ENCODE measurements at regions not wholly inside any gene's neighbourhood (a gene's known extent, or its start where the extent isn't known, plus 50 kb on each side); places are given as distances from the start of the nearest gene placed in this dataset.

DNA sequence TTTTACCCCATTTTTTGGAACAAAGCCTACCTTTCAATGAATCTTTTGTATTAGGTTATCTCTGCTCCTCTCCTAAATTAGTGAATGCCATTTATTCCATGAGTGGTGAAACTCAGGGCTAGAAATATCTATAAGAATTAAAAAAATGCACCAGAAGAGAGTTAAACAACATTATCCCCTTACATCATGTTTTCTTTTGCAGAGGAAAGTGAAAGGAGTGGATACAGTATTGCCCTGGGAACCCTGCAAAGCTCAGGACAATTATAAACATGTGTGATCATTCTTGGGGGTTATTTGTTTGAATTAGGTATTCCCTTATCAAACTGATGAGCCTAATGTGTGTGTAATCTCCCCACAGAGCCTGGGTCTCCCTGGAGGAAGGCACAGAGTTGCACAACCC lies 559.2 kb downstream of the RNF144A start:
- DNase-seq = no peak

DNA sequence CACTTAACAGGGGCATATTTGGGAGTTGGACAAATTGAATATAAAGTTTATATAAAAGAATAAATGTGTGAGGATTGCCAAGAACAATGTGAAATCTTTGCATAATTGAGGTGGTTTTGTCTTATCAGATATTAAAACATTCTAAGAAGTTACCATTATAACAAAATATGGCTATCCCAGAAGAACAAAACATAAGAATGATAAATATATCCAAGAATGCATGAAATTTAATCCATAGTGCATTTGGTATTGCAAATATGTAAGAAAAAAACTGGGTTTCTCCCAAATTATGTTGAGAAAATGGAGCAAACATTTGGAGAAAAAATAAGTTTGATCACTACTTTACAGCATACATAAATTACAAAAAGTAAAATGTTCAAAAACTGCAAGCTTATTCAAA lies 562.4 kb downstream of the RNF144A start:
- no peak for DNase-seq

GRCh38 chr2:7480431-7480830 lies 563.2 kb downstream of the RNF144A start:
- no peak for DNase-seq

GRCh38 chr2:7490672-7491071 lies 573.5 kb downstream of the RNF144A start:
- no peak for DNase-seq

GRCh38 chr2:7492719-7493118 lies 575.5 kb downstream of the RNF144A start:
- DNase-seq = no peak

DNA sequence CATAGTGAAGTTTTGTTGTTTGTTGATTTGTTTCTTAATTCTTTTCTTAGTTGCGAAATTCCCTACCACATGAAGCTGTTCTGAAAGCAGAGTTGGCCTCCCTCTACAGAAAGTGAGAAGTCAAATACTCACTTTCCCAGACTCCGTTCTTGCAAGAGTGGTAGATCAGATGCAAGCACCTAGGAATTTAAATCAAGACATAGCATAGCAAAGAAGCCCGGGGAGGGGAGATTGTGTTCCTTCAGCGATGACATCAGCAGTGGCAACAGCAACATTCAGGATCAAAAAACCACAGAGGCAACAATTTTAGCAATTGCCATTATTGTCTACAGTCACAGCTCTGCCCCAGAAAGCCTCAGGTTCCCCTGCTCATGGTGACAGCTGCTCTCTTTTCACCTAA lies 580.0 kb downstream of the RNF144A start:
- no peak for DNase-seq

DNA sequence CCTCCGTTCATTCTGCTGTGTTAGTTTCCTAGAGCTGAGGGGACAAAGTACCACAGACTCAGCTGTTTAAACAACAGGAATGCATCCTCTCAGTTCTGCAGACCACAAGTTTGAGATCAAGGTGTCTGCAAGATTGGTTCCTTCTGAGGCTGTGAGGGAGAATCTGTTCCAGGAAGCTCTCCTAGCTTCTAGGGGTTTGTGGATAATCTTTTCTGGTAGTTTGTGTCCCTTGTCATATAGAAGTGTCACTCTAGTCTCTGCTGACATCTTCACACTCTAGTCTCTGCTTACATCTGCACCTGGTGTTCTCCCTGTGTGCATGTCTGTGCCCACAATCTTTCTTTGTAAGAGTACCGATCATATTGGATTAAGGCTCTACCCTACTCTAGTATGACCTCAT lies 581.8 kb downstream of the RNF144A start:
- DNase-seq = no peak

- no peak for DNase-seq
These were observed 585.1 kb downstream of the RNF144A start for GRCh38 chr2:7502336-7502735.

- DNase-seq = no peak
These were observed 591.2 kb downstream of the RNF144A start for GRCh38 chr2:7508296-7508943.

DNA sequence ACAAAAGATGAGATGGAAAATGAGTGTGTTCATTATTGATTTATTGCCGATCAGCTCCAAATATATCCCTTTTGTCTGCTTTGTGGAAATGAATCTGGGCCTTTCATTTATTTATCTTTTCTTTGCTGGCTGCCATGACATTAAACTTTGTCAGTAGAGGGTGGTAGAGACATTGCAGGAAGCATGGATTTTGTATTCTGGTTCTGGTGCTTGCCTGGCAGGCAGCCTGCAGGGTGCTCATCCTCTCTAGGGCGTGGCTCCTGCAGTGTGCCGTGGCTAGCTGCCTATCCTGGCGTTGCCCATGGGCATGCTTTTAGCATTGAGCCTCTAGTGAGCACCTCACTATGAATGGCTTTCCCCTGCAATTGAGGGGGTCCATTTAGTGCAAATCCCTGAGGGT lies 593.1 kb downstream of the RNF144A start:
- DNase-seq = peak in 1 of 2 experiments; percentile 7

DNA sequence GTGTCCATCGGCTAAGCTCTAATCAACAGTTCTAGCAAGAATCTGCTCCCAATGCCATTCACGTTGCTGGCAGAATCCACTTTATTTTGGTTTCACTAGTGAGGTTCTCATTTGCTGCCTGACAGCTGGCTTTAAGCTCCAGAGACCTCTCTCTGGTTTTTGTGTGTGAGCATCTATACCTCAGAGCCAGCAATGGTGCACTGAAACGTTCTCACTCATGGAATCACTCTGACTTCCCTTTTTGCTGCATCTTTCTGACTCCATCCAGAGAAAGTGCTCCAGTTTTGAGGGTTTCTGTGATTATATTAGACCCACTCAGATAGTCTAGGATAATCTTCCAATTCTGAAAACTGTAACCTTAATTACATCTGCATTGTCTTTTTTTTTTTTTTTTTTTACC lies 596.6 kb downstream of the RNF144A start:
- no peak for DNase-seq

GRCh38 chr2:7515327-7515726 lies 598.1 kb downstream of the RNF144A start:
- DNase-seq = no peak

DNA sequence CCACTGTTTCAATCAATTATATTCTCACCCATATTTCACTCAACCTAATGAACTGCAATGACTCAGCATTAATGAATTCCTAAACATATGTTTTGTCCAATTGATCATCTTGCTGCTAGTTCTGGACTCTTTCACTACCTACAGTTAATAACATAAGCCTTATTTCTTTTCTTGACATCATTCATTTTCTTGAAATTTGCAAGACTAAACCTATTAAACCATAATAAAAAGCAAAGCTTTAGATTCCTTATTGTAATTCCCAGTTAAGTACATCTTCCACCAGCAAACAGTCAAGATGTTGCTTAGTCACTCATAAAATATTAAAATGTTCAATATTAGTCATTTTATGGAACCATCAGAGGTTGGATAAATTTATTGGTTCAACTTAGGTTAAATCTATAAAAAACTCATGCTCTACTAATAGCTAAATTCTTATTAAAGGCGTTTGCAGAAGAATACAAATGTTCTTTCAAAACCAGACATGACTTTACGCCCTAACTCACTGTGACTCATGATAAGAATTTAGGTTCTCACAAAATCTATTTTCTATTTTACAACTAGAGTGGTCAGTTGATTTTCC lies 599.4 kb downstream of the RNF144A start:
- DNase-seq = no peak

DNA sequence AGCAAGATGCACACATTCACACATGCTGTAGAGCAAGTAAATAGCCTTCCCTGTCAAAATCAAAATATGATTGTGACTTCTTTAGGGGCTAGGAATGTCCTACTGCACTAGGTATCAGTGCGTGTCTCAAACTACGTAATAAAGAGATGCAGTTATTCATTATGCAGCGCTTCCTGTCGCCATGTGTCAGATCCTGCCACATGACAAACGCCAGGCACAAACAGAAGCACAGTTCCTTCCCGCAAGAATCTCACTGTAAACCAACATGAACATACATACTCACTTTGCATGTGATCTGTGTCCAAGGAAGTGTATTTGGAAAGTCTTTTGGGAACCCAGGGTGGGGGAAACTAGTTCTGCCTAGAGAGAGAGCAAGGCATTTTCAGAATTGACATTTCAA lies 599.9 kb downstream of the RNF144A start:
- no peak for DNase-seq

- DNase-seq = no peak
These were observed 600.6 kb downstream of the RNF144A start for GRCh38 chr2:7517851-7518250.

DNA sequence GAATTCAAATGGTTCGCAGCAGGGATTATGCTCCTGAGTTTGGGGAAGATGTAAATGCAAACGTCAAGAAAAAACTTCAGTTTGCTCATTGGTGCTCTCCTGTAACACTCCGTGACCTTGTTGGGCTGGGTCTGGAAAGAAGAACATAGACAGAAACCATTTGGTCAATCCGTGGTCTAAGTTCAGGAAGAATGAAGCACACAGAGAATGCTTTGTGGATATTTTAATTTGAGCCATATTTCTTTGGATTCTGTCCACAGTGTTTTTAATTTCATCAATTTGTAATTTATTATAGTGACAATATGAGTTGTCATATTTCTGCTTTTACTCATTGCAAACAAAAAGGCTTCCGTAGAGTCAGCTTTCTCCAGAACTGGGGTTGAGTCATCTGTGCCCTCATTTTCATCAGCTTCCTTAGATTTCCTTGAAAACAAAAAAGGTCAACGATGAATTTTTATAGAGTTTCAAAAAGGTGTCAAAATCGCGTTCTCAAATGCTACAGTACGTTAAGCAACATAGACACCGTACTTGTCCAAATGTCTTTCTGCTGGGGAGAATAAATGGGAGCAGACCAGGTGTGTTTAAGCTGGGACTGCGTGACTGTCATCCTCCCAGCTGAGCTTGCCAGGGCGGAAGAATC lies 606.4 kb downstream of the RNF144A start:
- DNase-seq = no peak

GRCh38 chr2:7524195-7524594 lies 607.0 kb downstream of the RNF144A start:
- DNase-seq = no peak

DNA sequence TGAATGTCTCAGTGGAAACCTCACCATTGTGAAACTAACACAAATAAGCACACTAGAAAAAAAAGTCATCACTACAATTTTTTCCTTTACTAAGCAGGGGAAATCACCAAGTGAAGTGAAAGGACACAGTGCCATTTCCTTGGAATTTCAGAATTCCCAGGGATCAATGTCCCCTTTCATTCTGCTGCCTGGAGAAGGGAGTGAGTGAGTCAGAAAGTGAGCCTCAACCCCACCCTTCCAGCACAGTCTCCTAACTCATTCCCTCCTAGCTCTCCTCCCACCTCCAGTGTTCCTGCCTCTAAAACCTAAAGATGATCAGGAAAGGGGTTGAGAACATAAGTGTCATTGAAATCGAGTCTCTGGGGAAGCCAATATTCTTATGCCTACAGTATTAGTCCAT lies 608.5 kb downstream of the RNF144A start:
- no peak for DNase-seq

- no peak for DNase-seq
These were observed 610.0 kb downstream of the RNF144A start for GRCh38 chr2:7527165-7527722.

- no peak for DNase-seq
These were observed 612.8 kb downstream of the RNF144A start for GRCh38 chr2:7530001-7530400.

DNA sequence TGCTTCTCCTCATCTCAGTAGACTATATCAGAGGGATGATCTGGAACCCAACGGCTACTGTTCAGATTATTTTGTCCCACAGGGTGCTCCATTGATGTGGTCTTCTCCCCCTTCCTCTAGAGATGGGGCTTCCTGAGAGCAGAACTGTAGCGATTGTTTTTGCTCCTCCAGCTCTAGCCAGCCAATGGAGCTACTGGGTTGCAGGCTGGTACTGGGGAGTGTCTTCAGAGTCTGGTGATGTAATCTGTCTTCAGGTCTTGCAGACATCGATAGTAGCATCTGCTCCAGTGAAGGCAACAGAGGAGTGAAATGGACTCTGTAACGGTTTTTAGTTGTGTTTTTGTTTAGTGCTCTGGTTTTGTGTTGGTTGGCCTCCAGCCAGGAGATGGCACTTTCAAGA lies 621.9 kb downstream of the RNF144A start:
- DNase-seq = no peak

GRCh38 chr2:7539760-7540159 lies 622.5 kb downstream of the RNF144A start:
- DNase-seq = no peak

DNA sequence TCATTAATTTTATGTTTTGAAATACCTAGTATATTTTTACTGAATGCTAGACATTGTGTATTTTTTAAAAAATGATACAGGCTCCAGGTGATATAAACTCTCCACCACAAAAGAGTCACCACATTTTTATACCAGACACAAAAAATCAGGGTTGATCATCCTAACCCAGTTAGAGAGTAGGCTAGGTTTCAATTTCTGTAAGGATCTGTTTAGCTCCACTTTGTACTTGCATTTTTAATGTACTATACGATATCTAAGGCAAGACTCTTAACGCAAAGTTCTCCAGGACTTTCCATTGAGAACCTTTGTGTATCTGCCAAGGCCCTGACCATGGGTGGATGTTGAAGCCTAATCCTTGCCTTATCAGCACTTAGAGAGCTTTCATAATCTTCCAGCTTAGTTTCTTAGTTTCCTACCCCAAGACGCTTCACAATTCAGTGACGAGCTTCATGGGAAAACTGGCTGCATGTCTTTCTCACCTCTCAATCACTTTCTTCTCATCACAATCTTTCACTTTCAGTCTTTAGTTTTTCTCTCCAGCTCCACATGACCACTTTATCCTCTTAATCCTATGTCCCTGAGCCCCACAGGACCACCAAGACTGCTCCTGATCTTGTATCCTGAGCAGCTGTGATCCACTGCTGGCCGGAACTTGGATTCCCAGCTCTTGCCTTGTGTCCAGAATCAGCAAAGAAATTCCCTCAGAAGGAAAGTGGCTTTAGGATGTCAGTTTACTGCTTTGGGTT lies 635.8 kb downstream of the RNF144A start:
- DNase-seq = no peak

- DNase-seq = no peak
These were observed 638.0 kb downstream of the RNF144A start for GRCh38 chr2:7555260-7555659.
